CD14-positive monocyte (primary cell): ENCODE measurements at regions not wholly inside any gene's neighbourhood (a gene's known extent, or its start where the extent isn't known, plus 50 kb on each side); places are given as distances from the start of the nearest gene placed in this dataset.

Experiments used
- DNase-seq, 3 donors: peaks; one replicate each; pipeline ENCODE4 v3.0.0-alpha.2; 2011 to 2022
- H2AFZ ChIP-seq: 2 replicates; pipeline ENCODE4 v1.6.0; 2012; ENCODE audit warnings: mild to moderate bottlenecking, low read depth, low read length, inconsistent platforms; ENCODE audit not compliant: insufficient read depth, poor library complexity, severe bottlenecking
- H3K27ac ChIP-seq, 2 donors: 1 replicate in 1 of 2; 2 replicates in 1 of 2; pipeline ENCODE4 v1.5.1; 2012 to 2013; ENCODE audit warnings: low read length in 2 of 2, control low read depth in 1 of 2, inconsistent platforms in 1 of 2, low read depth in 1 of 2, mild to moderate bottlenecking in 1 of 2
- H3K27me3 ChIP-seq, 2 donors: one replicate each; pipeline versions ENCODE4 v1.6.0 to v1.6.1; 2011 to 2013; ENCODE audit warnings: low read length in 2 of 2; ENCODE audit not compliant: control insufficient read depth in 2 of 2, insufficient read depth in 2 of 2
- H3K36me3 ChIP-seq, 2 donors: replicated peaks in 1 of 2; 1 replicate in 1 of 2; 2 replicates in 1 of 2; pipeline versions ENCODE4 v1.5.1 to v1.6.1; 2012 to 2013; ENCODE audit warnings: low read length in 2 of 2, control low read depth in 1 of 2, inconsistent platforms in 1 of 2, mild to moderate bottlenecking in 1 of 2; ENCODE audit not compliant: insufficient read depth in 2 of 2, control insufficient read depth in 1 of 2
- H3K4me1 ChIP-seq, 2 donors: 1 replicate in 1 of 2; 2 replicates in 1 of 2; pipeline versions ENCODE4 v1.5.1 to v1.6.1; 2012 to 2013; ENCODE audit warnings: low read length in 2 of 2, control low read depth in 1 of 2, inconsistent platforms in 1 of 2, mild to moderate bottlenecking in 1 of 2, moderate library complexity in 1 of 2; ENCODE audit not compliant: insufficient read depth in 2 of 2, control insufficient read depth in 1 of 2
- H3K4me2 ChIP-seq: replicated peaks from 2 replicates; pipeline ENCODE3; 2012; ENCODE audit warnings: low read length, moderate library complexity, mild to moderate bottlenecking; ENCODE audit not compliant: poor library complexity, severe bottlenecking; ENCODE audit errors: extremely low read depth
- H3K4me3 ChIP-seq, 3 experiments: fragments of 200-600 bp in 1 of 3; sonication (generic) in 1 of 3; replicated peaks in 1 of 3; 1 replicate in 2 of 3; 2 replicates in 1 of 3; pipeline ENCODE4 v1.5.1; 2011 to 2013; ENCODE audit warnings: low read length in 3 of 3, mild to moderate bottlenecking in 3 of 3, control low read depth in 2 of 3, low read depth in 2 of 3, inconsistent platforms in 1 of 3, moderate library complexity in 1 of 3
- H3K79me2 ChIP-seq: 2 replicates; pipeline ENCODE4 v1.6.0; 2012; ENCODE audit warnings: mild to moderate bottlenecking, control low read depth, inconsistent platforms, low read length, moderate library complexity; ENCODE audit not compliant: insufficient read depth
- H3K9ac ChIP-seq: 2 replicates; pipeline ENCODE4 v1.6.0; 2017; ENCODE audit warnings: low read length, mild to moderate bottlenecking; ENCODE audit not compliant: insufficient read depth, poor library complexity, severe bottlenecking
- H3K9me3 ChIP-seq, 2 donors: replicated peaks in 1 of 2; 1 replicate in 1 of 2; 2 replicates in 1 of 2; pipeline versions ENCODE4 v1.5.1 to v1.6.1; 2012 to 2013; ENCODE audit warnings: low read length in 2 of 2, control low read depth in 1 of 2; ENCODE audit not compliant: control insufficient read depth in 1 of 2, insufficient read depth in 1 of 2
- H4K20me1 ChIP-seq: 2 replicates; pipeline ENCODE4 v1.6.0; 2012; ENCODE audit warnings: mild to moderate bottlenecking, low read length, control low read depth, moderate library complexity; ENCODE audit not compliant: insufficient read depth
- H3K27ac Mint-ChIP-seq, 7 donors: one replicate each; pipeline ENCODE4 v1.8.0; 2020; ENCODE audit warnings: mild to moderate bottlenecking in 7 of 7, mixed read lengths in 7 of 7, moderate library complexity in 6 of 7, inconsistent platforms in 2 of 7
- H3K27me3 Mint-ChIP-seq, 3 donors: one replicate each; pipeline ENCODE4 v1.8.0; 2021 to 2022; ENCODE audit warnings: low read depth in 3 of 3, mild to moderate bottlenecking in 3 of 3, mixed read lengths in 3 of 3, moderate library complexity in 3 of 3, inconsistent platforms in 1 of 3
- H3K36me3 Mint-ChIP-seq, 2 donors: one replicate each; pipeline ENCODE4 v1.8.0; 2020; ENCODE audit warnings: mixed read lengths in 2 of 2, inconsistent platforms in 1 of 2, mild to moderate bottlenecking in 1 of 2
- H3K4me1 Mint-ChIP-seq: one replicate; pipeline ENCODE4 v1.8.0; 2020; ENCODE audit warnings: mild to moderate bottlenecking, mixed read lengths
- H3K4me3 Mint-ChIP-seq, 2 donors: one replicate each; pipeline ENCODE4 v1.8.0; 2020; ENCODE audit warnings: mild to moderate bottlenecking in 2 of 2, mixed read lengths in 2 of 2, moderate library complexity in 1 of 2
- H3K9me3 Mint-ChIP-seq, 7 donors: one replicate each; pipeline ENCODE4 v1.8.0; 2020 to 2022; ENCODE audit warnings: mixed read lengths in 7 of 7, mild to moderate bottlenecking in 6 of 7, moderate library complexity in 6 of 7, inconsistent platforms in 2 of 7
- CTCF ChIP-seq: fragments of 200-600 bp; IDR thresholded peaks from one replicate; pipeline ENCODE4 v1.8.0; 2022; ENCODE audit warnings: antibody characterized with exemption, mild to moderate bottlenecking
- WGBS: methylation state at CpG from one replicate; pipeline ENCODE4 v1.1.5; 2013; ENCODE audit warnings: missing lambda C conversion rate; ENCODE audit not compliant: insufficient coverage; 5-methylcytosine and 5-hydroxymethylcytosine counted together
- intact Hi-C, 2 donors: fragments of 100-400 bp; cut with micrococcal nuclease; formaldehyde crosslinking; loops; one replicate each; pipeline versions ENCODE4 v1.15.0 to v1.15.1; 2023

- no CpG with 5 or more reads among the region's 2 CpGs for WGBS
- H3K27ac ChIP-seq, result no peak overlapping the region
- Mint-ChIP-seq H3K27me3 (peaks cover 3 to 6% (median 4%) of the 10 kb centered on the region in 3 donors), H3K4me1 (no peaks in the 10 kb centered on the region), H3K36me3 (no peaks in the 10 kb centered on the region), H3K27ac (no peak overlapping the region), H3K4me3 (no peak overlapping the region), H3K9me3 (no peaks in the 10 kb centered on the region)
- no peaks in the 10 kb centered on the region for H3K36me3 ChIP-seq
- H3K27me3 ChIP-seq, result no peaks in the 10 kb centered on the region
- H3K9ac ChIP-seq, result no peak overlapping the region
- H3K4me3 ChIP-seq, result no peak overlapping the region
- no peaks in the 10 kb centered on the region for H3K4me1 ChIP-seq
- no peak overlapping the region for H2AFZ ChIP-seq
- no peaks in the 10 kb centered on the region for H4K20me1 ChIP-seq
- H3K9me3 ChIP-seq, result no peaks in the 10 kb centered on the region
- intact Hi-C loops, result no loop called here
- no peak for TF ChIP-seq CTCF
- no peaks in the 10 kb centered on the region for H3K79me2 ChIP-seq
- no peak for DNase-seq
- H3K4me2 ChIP-seq, result no peak overlapping the region
Observed at GRCh38 chr6:134813146-134813545, 136.8 kb downstream of the ALDH8A1 start.

- TF ChIP-seq CTCF, result no peak
- peaks cover 0 to 2% (median 0%) of the 10 kb centered on the region in 7 donors for H3K9me3 Mint-ChIP-seq
- no peak overlapping the region for H3K4me3 ChIP-seq
- no peaks in the 10 kb centered on the region for H3K36me3 Mint-ChIP-seq
- no peaks in the 10 kb centered on the region for H3K27me3 ChIP-seq
- peaks cover 3 to 9% (median 6%) of the 10 kb centered on the region in 3 donors for H3K27me3 Mint-ChIP-seq
- H3K4me1 Mint-ChIP-seq, result no peaks in the 10 kb centered on the region
- H3K9ac ChIP-seq, result no peak overlapping the region
- H3K79me2 ChIP-seq, result no peaks in the 10 kb centered on the region
- no peak overlapping the region for H3K27ac Mint-ChIP-seq
- no CpG with 5 or more reads among the region's 2 CpGs for WGBS
- no peak overlapping the region for H3K27ac ChIP-seq
- intact Hi-C loops, result no loop called here
- no peaks in the 10 kb centered on the region for H3K4me1 ChIP-seq
- no peaks in the 10 kb centered on the region for H3K9me3 ChIP-seq
- no peak overlapping the region for H3K4me3 Mint-ChIP-seq
- no peak overlapping the region for H3K4me2 ChIP-seq
- H2AFZ ChIP-seq, result no peak overlapping the region
- no peaks in the 10 kb centered on the region for H4K20me1 ChIP-seq
- no peak for DNase-seq
- H3K36me3 ChIP-seq, result no peaks in the 10 kb centered on the region
Observed at GRCh38 chr6:134810402-134810801, 139.5 kb downstream of the ALDH8A1 start.
